GM18505 (cell line): ENCODE measurements at regions not wholly inside any gene's neighbourhood (a gene's known extent, or its start where the extent isn't known, plus 50 kb on each side); places are given as distances from the start of the nearest gene placed in this dataset.
"Not testable (repeated sequence)": the region's sequence is repeated elsewhere in the genome, so short reads cannot be mapped to it uniquely, and the experiment has no call there.

Experiments used
- ATAC-seq: cut with Tn5 transposase; IDR thresholded peaks from one replicate; pipeline ENCODE4 v1.9.1; 2021; ENCODE audit not compliant: unreplicated experiment
- POLR2A ChIP-seq: IDR thresholded peaks from 4 replicates; pipeline ENCODE4 v1.6.1; 2011; ENCODE audit warnings: borderline replicate concordance; ENCODE audit not compliant: insufficient read depth, insufficient read length; ENCODE audit errors: extremely low read depth

GRCh38 chr5:23451156-23451555, 56.3 kb upstream of the PRDM9 start:
- TF ChIP-seq POLR2A = no peak
- ATAC-seq = no peak

- no peak for TF ChIP-seq POLR2A
- no peak for ATAC-seq
Observed at GRCh38 chr5:23450187-23450586, 57.2 kb upstream of the PRDM9 start.

GRCh38 chr5:23448627-23449026, 58.8 kb upstream of the PRDM9 start:
- no peak for TF ChIP-seq POLR2A
- ATAC-seq = no peak

DNA sequence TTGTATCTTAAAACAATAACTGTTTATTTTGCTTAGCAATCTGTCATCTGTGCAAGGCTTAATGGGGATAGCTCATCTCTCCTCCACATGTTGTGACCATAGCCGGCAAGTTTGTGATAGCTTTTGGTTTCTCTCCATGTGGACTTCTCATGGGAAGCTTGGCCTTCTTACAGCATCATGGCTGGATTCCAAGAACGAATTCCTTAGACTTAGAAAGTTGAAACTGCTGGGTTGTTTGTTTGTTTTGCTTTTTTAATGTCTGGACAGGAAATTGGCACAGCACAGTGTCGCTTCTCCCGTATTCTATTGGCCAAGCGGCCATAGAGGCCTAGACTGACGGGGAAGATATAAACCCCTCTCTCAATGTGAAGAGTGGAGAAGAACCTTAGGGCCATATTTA, 61.0 kb upstream of the PRDM9 start:
- no peak for ATAC-seq
- no peak for TF ChIP-seq POLR2A

- no peak for ATAC-seq
- no peak for TF ChIP-seq POLR2A
Observed at GRCh38 chr5:23445573-23445972, 61.8 kb upstream of the PRDM9 start.

DNA sequence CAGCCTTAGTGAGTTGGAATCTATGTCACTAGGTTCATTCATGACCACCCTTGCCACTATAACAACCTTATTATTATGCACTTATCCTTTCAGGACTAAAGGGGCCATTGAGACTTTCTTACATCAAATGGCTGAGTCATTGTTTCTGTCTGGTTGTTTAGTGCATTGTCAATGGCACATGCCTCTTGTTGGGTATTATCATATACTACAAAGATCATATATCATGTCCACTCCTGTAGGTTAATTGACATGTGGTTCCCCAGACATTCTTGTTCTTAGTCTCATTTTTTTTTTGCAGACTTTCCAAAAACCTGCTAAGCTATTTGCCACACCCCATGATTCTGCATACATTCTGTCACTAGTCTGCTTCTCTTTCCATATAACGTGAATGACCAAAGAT, 66.7 kb upstream of the PRDM9 start:
- no peak for TF ChIP-seq POLR2A
- ATAC-seq = no peak

GRCh38 chr5:23437011-23437410, 70.4 kb upstream of the PRDM9 start:
- TF ChIP-seq POLR2A = no peak
- ATAC-seq = no peak

- ATAC-seq = no peak
- TF ChIP-seq POLR2A = no peak
Observed at GRCh38 chr5:23433534-23434315, 73.7 kb upstream of the PRDM9 start.

- TF ChIP-seq POLR2A = no peak
- ATAC-seq = no peak
Observed at GRCh38 chr5:23428705-23429104, 78.7 kb upstream of the PRDM9 start.

GRCh38 chr5:23420214-23420613, 87.2 kb upstream of the PRDM9 start:
- not testable (repeated sequence) for ATAC-seq

DNA sequence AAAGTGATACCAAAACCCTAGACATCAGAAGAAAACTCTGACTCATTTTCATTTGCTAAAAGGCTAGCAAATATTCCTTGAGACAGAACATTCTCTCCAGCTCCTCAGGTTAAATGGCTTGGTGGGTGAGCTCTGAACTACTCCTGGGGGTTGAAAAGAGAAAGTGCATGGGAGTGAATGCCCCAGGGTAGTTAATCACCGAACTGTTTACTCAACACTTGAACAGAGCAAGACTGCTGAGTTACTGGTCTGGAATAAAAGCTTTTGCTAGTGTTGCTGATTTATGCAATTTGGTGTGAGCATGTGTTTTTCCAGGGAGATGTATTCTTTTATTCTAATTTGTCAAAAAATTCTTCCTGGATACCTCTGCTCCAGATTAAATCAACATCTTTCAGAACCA, 88.3 kb upstream of the PRDM9 start:
- no peak for TF ChIP-seq POLR2A
- no peak for ATAC-seq

DNA sequence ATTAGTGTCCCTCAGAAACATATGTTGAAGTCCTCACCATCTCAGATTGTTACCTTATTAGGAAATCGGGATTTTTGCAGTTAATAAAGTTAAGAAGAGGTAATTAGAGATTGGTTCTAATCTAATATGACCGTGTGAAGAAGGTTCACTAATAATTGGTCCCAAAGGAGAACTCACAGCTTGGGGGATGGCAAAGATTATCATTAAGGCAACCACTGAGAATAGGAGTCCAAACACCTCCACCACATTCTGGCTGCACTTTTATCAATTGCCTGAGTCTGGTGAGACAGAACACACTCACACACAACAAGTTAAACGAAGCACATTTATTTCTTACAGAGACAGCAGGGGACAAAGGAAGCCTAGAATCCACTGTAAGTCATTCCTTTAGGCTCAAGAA, 94.9 kb upstream of the PRDM9 start:
- no peak for ATAC-seq
- TF ChIP-seq POLR2A = no peak

DNA sequence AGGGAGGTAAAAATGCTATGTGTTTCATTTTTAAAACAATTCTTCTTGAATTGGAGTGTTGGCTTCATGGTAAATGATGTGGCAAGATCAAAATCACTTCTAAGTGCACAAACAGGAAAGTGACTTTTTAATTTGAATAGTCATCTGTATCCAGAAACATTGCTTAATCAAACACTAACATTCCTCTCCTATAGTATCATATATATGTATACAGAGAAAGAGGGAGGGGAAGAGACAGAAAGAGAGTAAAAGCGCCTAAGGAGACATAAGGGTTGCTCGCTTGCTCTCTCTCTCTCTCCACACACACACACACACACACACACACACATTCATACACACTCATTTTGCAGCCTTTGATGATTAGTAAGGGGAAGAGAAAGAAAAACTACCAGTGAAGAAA, 95.4 kb upstream of the PRDM9 start:
- no peak for ATAC-seq
- no peak for TF ChIP-seq POLR2A

DNA sequence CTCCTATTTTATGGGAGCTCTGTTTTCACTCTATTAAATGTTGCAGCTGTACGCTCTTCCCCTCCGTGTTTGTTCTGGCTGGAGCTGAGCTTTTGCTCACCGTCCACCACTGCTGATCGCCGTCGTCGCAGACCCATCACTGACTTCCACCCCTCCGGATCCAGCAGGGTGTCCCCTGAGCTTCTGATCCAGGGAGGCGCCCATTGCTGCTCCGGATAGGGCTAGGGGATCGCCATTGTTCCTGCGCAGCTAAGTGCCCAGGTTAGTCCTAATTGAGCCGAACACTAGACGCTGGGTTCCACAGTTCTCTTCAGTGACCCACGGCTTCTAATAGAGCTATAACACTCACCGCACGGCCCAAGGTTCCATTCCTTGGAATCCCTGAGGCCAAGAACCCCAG, 96.2 kb upstream of the PRDM9 start:
- no peak for TF ChIP-seq POLR2A
- ATAC-seq = no peak

GRCh38 chr5:23410775-23411174, 96.6 kb upstream of the PRDM9 start:
- not testable (repeated sequence) for ATAC-seq

DNA sequence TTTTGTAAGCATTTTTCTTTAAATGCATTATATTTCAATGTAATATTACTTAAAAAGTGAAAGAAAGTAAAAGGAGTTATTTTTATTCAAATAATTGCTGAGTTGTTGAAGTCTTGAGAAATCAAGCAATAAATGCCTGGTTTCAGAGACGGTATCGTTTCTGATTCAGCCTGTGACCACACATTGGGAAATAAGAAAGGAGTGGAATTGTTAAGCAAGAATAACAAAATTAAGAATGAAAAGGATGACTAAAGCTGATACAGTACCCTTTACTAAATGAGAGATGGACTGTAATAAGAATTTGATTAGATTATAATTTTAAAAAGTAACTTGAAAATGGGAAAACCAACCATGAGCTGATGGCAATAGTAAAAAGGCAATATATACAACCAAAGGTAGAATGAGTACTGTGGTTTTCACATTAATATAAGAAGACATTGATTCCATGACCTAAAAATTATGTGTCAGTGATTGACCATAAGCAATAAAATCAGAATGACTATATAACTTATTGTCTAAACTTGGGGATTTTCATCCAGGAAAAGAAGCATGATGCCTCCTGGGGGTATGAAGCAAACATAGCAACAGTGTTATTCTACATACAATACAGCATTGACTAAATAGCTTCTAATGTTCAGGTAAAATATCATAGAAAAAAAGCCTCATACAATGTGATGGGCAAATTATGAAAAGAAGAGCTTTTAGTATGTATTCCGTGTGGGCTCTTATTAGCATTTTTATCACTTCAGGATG, 101.9 kb upstream of the PRDM9 start:
- no peak for TF ChIP-seq POLR2A
- ATAC-seq = no peak
